Suprapubic skin (tissue), 4 donors: ENCODE measurements at regions not wholly inside any gene's neighbourhood (a gene's known extent, or its start where the extent isn't known, plus 50 kb on each side); places are given as distances from the start of the nearest gene placed in this dataset.

Experiments
- EP300 ChIP-seq: sonication (generic); formaldehyde crosslinking; IDR thresholded peaks from one replicate; pipeline ENCODE4 v1.6.1; 2017; ENCODE audit warnings: antibody characterized with exemption
- POLR2A ChIP-seq, 2 donors: fragments of 450-650 bp; IDR thresholded peaks; one replicate each; pipeline ENCODE4 v1.6.1; 2017; ENCODE audit warnings: antibody characterized with exemption in 2 of 2, mild to moderate bottlenecking in 2 of 2, moderate library complexity in 2 of 2
- POLR2AphosphoS5 ChIP-seq, 3 donors: sonication (generic); formaldehyde crosslinking; IDR thresholded peaks; one replicate each; pipeline ENCODE4 v1.6.1; 2017; ENCODE audit warnings: antibody characterized with exemption in 3 of 3
- TF ChIP-seq, protein P1 (sequence below), 2 donors: fragments of 200-600 bp in 1 of 2; fragments of 450-650 bp in 1 of 2; sonication (generic) in 1 of 2; IDR thresholded peaks; one replicate each; pipeline ENCODE4 v1.5.1; 2016 to 2019; ENCODE audit warnings: antibody characterized with exemption in 2 of 2, mild to moderate bottlenecking in 1 of 2, moderate library complexity in 1 of 2

DNA sequence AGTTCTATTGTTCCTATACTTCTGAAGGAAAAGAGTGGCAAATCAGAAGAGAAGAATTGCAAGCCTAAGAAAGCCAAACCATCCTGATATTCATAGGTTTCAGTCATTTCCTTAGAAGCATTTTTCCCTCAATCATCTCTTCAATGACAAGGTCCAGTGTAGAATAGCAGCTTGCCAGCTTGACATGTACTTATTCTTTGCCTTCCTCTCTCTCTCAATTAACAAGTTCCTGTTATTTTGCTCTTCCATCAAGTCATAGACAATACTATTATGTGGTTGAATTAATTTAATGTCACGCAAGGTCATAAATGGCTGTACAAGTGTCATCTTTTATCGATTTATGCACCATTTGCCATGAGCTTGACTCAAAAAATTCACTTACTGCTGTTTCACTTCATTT lies 216.3 kb upstream of the MBL2 start:
- TF ChIP-seq, protein P1, sequence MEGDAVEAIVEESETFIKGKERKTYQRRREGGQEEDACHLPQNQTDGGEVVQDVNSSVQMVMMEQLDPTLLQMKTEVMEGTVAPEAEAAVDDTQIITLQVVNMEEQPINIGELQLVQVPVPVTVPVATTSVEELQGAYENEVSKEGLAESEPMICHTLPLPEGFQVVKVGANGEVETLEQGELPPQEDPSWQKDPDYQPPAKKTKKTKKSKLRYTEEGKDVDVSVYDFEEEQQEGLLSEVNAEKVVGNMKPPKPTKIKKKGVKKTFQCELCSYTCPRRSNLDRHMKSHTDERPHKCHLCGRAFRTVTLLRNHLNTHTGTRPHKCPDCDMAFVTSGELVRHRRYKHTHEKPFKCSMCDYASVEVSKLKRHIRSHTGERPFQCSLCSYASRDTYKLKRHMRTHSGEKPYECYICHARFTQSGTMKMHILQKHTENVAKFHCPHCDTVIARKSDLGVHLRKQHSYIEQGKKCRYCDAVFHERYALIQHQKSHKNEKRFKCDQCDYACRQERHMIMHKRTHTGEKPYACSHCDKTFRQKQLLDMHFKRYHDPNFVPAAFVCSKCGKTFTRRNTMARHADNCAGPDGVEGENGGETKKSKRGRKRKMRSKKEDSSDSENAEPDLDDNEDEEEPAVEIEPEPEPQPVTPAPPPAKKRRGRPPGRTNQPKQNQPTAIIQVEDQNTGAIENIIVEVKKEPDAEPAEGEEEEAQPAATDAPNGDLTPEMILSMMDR (IDR thresholded peaks at IDR 0.05): no peak
- TF ChIP-seq POLR2AphosphoS5 (IDR thresholded peaks at IDR 0.05) (no peak), POLR2A (IDR thresholded peaks at IDR 0.05) (no peak), EP300 (no peak)
